CD4-positive, alpha-beta T cell treated with Interleukin-1 beta for 1 hour (primary cell): ENCODE measurements at regions not wholly inside any gene's neighbourhood (a gene's known extent, or its start where the extent isn't known, plus 50 kb on each side); places are given as distances from the start of the nearest gene placed in this dataset.

Source experiments
- DNase-seq, 2 donors: peaks; one replicate each; pipeline ENCODE4 v3.0.0-alpha.2; 2020 to 2022

- no peak for DNase-seq
These were observed 233.7 kb downstream of the DSEL start for GRCh38 chr18:67282796-67283195.

DNA sequence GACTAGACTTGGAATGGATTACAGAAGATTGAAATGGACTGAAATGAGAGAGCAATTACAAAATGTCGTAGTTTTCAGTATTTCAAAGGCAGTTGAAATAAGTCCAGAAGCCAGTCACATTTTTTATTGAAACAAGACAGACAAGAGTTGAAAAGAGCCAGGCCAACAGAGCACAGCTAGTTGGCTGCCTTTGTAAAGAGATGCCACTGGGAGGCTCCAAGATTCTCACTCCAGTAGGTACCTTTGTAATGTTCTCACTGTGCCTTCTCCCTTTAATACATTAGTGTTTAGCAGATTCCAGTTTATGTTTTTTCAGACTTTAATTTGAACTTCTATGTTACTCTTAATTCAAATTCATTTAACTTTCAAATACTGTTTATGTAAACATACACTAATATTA lies 234.8 kb downstream of the DSEL start:
- DNase-seq = no peak

GRCh38 chr18:67280486-67281242 lies 235.9 kb downstream of the DSEL start:
- DNase-seq = no peak

- DNase-seq = no peak
These were observed 236.5 kb downstream of the DSEL start for GRCh38 chr18:67279988-67280387.

DNA sequence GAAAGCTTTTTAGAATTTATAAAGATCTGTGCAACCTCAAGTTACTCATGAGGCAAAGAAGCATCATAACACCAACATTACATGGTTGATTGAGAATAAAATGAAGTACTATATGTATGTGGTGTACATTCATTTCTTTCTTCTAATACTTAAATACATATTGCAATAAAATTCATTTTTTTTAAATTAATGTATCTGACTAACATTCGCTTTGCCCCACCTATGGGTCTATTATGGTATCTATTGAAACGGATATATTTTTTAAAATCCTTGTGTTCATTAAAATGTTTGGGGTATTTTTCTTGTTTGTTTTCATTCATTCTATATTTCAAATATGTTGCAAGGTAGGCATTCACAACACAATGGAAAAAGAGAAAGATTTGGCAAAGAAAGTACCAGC lies 237.5 kb downstream of the DSEL start:
- no peak for DNase-seq

- DNase-seq = no peak
These were observed 239.9 kb downstream of the DSEL start for GRCh38 chr18:67276638-67277037.

GRCh38 chr18:67273288-67273687 lies 243.2 kb downstream of the DSEL start:
- DNase-seq = no peak

- no peak for DNase-seq
These were observed 247.3 kb downstream of the DSEL start for GRCh38 chr18:67269206-67269605.

DNA sequence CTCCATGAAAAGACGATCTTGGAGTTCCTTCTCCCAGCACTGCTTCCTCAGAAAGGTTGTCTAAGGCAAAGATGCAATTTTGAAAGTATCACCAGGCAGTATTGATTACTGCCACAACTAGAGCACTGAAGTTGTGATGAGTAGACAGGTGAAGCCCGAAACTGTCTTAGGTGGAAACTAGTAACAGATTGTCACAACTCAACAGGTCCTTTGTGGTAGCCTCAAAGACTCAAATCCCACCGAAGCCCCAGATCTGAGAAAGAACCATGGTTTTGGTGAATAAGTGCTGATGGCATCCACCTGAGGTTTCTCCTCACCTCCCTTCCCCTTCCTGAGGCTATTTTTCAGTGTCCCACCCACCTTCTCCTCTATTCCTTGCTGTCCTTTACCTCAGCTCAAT lies 248.0 kb downstream of the DSEL start:
- DNase-seq = no peak

- DNase-seq = no peak
These were observed 250.0 kb downstream of the DSEL start for GRCh38 chr18:67266246-67267237.

DNA sequence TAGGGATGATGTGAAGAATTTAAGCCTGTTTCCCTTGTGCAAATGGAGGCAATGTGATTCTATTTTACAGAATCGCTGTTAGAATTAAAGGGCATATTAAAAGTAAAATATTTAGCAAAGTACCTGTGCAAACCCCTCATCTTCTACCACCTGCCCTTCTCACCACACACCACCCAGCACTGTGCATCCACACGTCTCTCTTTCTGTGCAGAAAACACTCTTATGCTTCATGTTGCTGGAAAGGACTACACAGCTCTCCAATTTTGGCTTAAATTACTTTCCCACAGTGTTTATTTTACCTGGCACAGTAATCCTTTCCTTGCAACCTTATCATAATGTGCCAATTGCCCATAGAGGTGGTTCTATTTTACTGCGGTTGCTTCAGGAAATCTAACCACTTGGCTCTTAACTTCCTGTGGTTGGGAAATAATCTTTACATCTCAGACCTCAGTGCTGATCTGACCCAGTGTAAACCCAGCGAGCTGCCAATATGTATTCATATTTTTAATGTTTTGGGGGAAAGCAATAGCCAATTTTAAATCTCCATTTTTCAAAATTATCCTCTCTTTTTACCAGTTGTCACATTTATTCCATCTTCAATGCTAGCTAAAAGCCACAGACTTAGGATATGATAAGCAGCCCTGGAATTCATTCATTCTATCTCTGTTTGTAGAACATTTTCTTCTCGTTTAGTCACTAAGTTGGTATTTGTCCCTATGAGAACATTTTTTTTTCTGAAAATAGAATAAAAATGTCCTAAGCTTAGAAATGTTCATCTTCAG lies 250.9 kb downstream of the DSEL start:
- peak in 1 of 2 donors; percentile 34 for DNase-seq

- no peak for DNase-seq
These were observed 254.5 kb downstream of the DSEL start for GRCh38 chr18:67261931-67262552.

DNA sequence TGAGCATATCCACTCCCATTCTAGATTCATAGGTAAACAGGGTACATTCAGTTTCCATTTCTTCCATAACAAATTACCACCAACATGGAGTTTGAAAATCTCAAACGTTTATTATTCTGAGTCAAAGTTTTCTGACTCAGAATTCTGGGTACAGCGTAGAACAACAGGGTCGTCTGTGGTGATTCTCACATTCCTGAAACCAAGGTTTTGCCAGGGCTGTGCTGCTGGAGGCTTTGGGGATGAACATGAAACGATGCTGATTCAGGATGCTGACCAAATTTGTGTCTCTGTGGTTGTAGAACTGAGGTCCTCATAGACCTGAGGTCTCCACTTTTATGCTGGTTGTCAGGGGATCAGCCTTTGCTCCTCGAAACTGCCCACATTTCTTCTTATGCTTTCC lies 255.7 kb downstream of the DSEL start:
- DNase-seq = no peak

DNA sequence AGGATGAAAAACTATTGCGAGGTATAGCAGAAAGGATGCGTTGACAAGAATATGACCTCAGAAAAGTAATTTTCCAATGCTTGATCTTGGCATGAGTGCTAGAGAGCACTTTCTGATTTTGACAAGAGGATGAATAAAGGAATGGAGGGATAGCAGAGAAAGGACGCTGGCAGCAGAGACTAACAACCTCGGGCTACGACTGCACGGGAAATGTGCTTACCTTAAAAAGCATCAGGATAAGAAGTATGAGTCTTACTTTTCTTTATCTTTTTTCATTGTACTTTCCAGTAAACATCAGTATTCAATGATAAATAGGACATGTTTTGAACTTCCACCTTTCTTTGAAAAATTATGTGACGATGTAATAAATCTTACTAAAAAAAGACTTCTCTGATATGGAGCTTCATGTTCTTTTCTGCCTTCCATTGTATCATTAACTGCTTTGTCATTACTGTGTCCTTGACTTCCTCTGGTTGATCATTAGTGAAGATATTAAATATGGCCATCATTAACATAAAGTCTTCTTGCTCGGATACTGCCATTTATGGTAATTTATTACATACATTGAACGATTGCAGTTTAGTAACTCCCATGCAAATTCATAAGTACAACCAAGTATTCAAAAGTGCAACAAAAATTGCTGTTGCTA lies 265.6 kb downstream of the DSEL start:
- DNase-seq = no peak

DNA sequence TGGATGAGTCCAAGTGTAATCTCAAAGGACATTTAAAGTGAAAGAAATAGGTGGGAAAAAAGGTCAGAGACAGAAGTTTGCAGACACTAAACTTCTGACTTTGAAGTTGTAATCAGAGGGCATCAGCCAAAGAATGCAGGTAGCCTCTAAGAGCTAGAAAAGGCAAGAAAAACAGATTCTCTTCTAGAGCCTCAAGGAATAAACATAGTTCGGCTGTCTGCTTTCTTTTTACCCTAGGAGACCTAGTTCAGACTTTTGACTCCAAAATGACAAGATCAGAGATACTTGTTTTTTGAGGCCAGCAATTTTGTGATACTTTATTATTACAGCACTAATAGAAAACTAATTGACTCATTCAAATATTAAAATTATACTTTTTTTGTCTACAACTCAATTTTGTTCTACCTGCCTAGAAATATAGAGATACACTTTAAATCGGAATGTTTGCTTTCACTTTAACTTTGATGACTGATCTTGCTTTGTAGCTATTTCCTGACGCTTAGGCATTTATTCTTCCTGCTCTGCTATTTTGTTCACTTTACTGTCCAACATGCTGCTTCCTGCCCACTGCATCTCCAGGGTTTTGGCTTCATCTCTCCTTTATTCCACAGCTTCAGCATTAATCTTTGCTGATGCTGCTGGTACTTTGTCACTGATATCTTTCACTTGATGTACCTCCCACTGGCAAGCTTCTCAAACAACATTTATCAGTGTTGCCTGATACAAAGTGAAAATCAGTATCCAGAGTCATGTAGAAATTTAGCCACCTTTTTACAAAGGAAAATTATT lies 272.5 kb downstream of the DSEL start:
- DNase-seq = no peak

GRCh38 chr18:67242001-67242400 lies 274.5 kb downstream of the DSEL start:
- DNase-seq = no peak

- peak in 1 of 2 donors; percentile 9 for DNase-seq
These were observed 275.2 kb downstream of the DSEL start for GRCh38 chr18:67241299-67241698.

- no peak for DNase-seq
These were observed 276.7 kb downstream of the DSEL start for GRCh38 chr18:67239826-67240225.

GRCh38 chr18:67232991-67233390 lies 283.5 kb downstream of the DSEL start:
- DNase-seq = no peak

GRCh38 chr18:67232406-67232805 lies 284.1 kb downstream of the DSEL start:
- DNase-seq = no peak

- DNase-seq = no peak
These were observed 293.6 kb downstream of the DSEL start for GRCh38 chr18:67222887-67223286.
